Mesothelial cell of epicardium (in vitro differentiated cells): ENCODE measurements at regions not wholly inside any gene's neighbourhood (a gene's known extent, or its start where the extent isn't known, plus 50 kb on each side); places are given as distances from the start of the nearest gene placed in this dataset.

ENCODE experiments used
- DNase-seq, 2 experiments: peaks; one replicate each; pipeline ENCODE4 v3.0.0; 2021; ENCODE audit warnings: low spot score in 2 of 2; ENCODE audit not compliant: unreplicated experiment in 2 of 2
- H3K27ac Mint-ChIP-seq: 2 replicates; pipeline ENCODE4 v1.8.0; 2021; ENCODE audit warnings: mixed read lengths
- H3K27me3 Mint-ChIP-seq: 2 replicates; pipeline ENCODE4 v1.8.0; 2021; ENCODE audit warnings: low read depth, mixed read lengths
- H3K36me3 Mint-ChIP-seq: 2 replicates; pipeline ENCODE4 v1.8.0; 2021; ENCODE audit warnings: mixed read lengths
- H3K4me1 Mint-ChIP-seq: 2 replicates; pipeline ENCODE4 v1.8.0; 2021; ENCODE audit warnings: mixed read lengths
- H3K4me3 Mint-ChIP-seq: 2 replicates; pipeline ENCODE4 v1.8.0; 2021; ENCODE audit warnings: mild to moderate bottlenecking, moderate library complexity, mixed read lengths
- H3K9me3 Mint-ChIP-seq: 2 replicates; pipeline ENCODE4 v1.8.0; 2021; ENCODE audit warnings: mixed read lengths
- TF ChIP-seq, protein P1 (sequence below): fragments of 200-600 bp; sonication (generic); IDR thresholded peaks from one replicate; pipeline ENCODE4 v1.5.0; 2021; ENCODE audit warnings: antibody characterized with exemption; ENCODE audit not compliant: unreplicated experiment

DNA sequence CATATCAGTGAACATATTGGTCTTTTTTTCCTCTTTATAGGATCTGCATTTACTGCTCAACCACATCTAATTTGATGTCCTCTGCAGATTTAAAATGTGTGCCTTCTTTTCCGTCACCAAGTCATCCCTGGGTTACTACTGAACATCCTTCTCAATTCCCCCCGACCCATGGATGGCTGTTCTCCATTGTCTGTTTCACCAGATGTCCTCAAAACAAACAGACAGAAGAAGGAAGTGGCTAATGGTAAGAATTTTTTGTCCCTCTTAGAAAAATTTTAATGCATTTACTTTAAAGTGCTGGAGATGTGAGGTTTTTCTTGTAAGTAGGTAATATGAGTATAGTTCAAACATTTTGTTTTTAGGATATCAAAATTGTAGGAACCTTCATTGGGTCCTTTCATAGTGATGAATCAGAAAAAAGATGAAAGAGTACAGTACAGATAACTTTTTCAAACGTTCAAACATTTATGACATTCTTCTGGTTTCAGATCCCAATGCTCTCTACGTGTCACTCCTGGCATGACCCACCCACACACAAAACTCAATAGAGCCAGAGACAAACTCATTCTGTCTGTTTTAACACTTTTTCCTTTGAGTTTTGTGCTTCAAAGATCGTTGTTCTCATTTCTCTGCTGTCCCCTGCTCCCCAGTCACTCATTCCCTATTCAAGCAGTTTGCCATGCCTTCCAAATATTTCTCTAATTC, 276.4 kb downstream of the PRL start:
- Mint-ChIP-seq H3K27ac (no peak overlapping the region), H3K9me3 (peaks cover 10% of the 10 kb centered on the region), H3K4me1 (peaks cover 11% of the 10 kb centered on the region), H3K27me3 (no peaks in the 10 kb centered on the region), H3K4me3 (no peak overlapping the region), H3K36me3 (peaks cover 7% of the 10 kb centered on the region)
- no peak for DNase-seq
- TF ChIP-seq, protein P1, sequence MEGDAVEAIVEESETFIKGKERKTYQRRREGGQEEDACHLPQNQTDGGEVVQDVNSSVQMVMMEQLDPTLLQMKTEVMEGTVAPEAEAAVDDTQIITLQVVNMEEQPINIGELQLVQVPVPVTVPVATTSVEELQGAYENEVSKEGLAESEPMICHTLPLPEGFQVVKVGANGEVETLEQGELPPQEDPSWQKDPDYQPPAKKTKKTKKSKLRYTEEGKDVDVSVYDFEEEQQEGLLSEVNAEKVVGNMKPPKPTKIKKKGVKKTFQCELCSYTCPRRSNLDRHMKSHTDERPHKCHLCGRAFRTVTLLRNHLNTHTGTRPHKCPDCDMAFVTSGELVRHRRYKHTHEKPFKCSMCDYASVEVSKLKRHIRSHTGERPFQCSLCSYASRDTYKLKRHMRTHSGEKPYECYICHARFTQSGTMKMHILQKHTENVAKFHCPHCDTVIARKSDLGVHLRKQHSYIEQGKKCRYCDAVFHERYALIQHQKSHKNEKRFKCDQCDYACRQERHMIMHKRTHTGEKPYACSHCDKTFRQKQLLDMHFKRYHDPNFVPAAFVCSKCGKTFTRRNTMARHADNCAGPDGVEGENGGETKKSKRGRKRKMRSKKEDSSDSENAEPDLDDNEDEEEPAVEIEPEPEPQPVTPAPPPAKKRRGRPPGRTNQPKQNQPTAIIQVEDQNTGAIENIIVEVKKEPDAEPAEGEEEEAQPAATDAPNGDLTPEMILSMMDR, result no peak

DNA sequence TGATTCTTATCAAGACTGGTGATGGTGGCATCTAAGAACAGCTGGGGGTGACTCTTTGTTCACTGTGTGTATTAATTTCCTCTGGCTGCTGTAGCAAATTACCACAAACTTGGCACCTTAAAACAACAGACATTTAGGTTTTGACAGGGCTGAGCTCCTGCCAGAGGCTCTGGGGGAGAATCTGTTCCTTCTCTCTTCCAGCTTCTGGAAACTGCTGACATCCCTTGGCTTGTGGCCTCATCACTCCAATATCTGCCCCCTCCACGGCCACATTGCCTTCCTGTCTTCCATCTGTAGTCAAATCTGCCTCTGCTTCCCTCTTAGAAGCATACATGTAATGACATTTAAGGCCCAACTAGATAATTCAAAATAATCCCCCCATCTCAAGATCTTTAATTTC, 274.9 kb downstream of the PRL start:
- Mint-ChIP-seq H3K27ac (no peak overlapping the region), H3K36me3 (no peaks in the 10 kb centered on the region), H3K27me3 (no peaks in the 10 kb centered on the region), H3K4me3 (no peak overlapping the region), H3K9me3 (peaks cover 10% of the 10 kb centered on the region), H3K4me1 (peaks cover 25% of the 10 kb centered on the region)
- DNase-seq, result no peak
- TF ChIP-seq, protein P1, result no peak

DNA sequence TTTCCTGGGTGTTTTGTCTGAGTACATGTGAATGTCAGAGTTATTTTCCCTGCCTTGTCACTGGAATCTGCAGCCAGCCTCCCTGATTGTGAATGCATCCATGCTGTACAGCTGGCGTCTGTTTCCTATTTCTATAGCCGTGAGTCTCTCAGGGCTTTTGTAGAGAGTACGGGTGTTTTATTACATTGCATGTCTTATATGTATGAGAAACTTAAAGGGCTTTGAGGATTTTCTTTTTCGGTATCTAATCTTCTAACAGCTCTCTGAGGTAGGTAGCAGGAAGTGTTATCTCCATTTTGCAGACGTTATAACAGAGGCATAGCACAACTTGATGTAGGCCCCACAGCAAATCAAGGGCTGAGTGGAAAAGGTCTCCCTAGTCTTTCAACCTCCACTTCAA, 272.9 kb downstream of the PRL start:
- no peak overlapping the region for H3K4me3 Mint-ChIP-seq
- H3K36me3 Mint-ChIP-seq, result peaks cover 10% of the 10 kb centered on the region
- H3K4me1 Mint-ChIP-seq, result peaks cover 29% of the 10 kb centered on the region
- H3K27ac Mint-ChIP-seq, result peak overlapping the region; percentile 89
- TF ChIP-seq, protein P1, result no peak
- no peak for DNase-seq
- peaks cover 10% of the 10 kb centered on the region for H3K9me3 Mint-ChIP-seq
- no peaks in the 10 kb centered on the region for H3K27me3 Mint-ChIP-seq

DNA sequence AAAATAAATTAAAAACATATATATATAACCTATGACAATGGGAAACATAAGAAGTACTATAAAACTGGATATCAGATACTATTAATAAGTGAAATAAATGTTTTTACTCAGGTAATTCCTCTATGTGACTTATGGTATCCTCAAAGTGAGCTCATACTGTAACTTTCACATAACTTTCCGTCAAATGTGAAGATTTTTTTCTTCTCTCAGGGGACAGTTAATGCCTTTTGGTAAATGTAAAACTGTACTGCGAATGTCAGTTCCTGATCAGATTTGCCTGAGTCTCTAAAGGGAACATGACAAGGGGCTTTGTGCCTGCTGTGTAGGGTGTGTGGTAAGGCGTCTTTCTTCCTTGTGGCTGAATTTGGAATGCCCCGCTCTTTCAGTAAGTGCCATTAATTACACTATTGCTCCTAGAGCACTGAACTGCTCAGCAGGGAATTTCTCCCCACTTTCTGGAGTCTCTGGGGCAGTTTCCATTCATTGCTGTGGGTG, 271.8 kb downstream of the PRL start:
- TF ChIP-seq, protein P1, result no peak
- Mint-ChIP-seq H3K27me3 (no peaks in the 10 kb centered on the region), H3K4me1 (peaks cover 37% of the 10 kb centered on the region), H3K4me3 (no peak overlapping the region), H3K9me3 (peaks cover 10% of the 10 kb centered on the region), H3K36me3 (peaks cover 10% of the 10 kb centered on the region), H3K27ac (peak overlapping the region; percentile 93)
- no peak for DNase-seq

DNA sequence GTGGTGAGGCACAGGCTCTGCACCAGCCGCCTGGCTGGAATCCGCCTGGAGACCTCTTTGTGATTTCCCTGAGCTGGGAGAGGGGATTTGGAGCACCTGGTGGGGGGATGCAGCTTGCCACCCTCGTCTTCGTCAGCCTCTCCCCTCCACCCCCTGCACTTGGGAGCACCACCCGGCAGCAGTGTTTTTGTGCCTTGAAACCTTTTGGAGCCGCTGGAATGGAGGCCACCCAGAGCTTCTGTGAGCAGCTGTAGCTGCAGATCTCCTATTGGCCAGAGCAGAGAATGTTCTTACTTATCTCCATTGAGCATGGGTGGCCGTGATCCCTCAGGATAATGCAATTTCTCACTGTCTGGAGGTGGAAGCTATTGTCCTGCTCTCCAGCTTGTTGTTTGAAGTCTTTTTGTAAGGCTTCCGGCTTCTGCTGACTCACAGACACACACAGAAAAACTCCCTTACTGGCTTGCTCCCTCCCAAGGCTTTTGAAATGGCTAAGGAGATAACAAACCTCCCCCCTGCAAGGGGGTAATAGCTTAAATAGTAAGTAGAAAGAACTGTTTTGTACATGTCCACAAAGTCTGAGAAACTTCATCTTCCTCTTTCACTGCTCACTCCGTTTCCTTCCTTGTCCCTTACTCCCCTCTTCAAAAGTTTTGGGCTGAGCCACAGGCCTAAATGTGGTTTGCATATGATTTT, 271.2 kb downstream of the PRL start:
- Mint-ChIP-seq H3K9me3 (peaks cover 10% of the 10 kb centered on the region), H3K36me3 (peaks cover 10% of the 10 kb centered on the region), H3K27ac (peak overlapping the region; percentile 93), H3K4me1 (peaks cover 37% of the 10 kb centered on the region), H3K27me3 (no peaks in the 10 kb centered on the region), H3K4me3 (no peak overlapping the region)
- peak in 1 of 2 experiments; percentile 39 for DNase-seq
- TF ChIP-seq, protein P1, result no peak
